H1 (cell line): ENCODE measurements at regions not wholly inside any gene's neighbourhood (a gene's known extent, or its start where the extent isn't known, plus 50 kb on each side); places are given as distances from the start of the nearest gene placed in this dataset.
A peak's percentile ranks its signal among the peaks of the same experiment; 100 is the strongest.

ENCODE experiments used
- CTCF ChIP-seq, 3 experiments: IDR thresholded peaks; 1 replicate in 2 of 3; 2 replicates in 1 of 3; pipeline versions ENCODE4 v1.5.1 to v1.6.1; 2011; ENCODE audit warnings: low read length in 3 of 3, mild to moderate bottlenecking in 3 of 3, inconsistent platforms in 2 of 3, low read depth in 1 of 3, moderate library complexity in 1 of 3; ENCODE audit not compliant: insufficient read depth in 1 of 3; ENCODE audit errors: control extremely low read depth in 1 of 3
- GTF2F1 ChIP-seq: IDR thresholded peaks from 2 replicates; pipeline ENCODE4 v1.6.1; 2012; ENCODE audit warnings: low read depth, low read length, improper control_type of control experiment, borderline replicate concordance
- MAX ChIP-seq: IDR thresholded peaks from 2 replicates; pipeline ENCODE4 v1.6.1; 2012; ENCODE audit warnings: inconsistent platforms

GRCh38 chr7:36084485-36085091 lies 68.5 kb upstream of the EEPD1 start:
- TF ChIP-seq MAX = peak; percentile 97
- peak; percentile 59 to 83 (median 71); a peak in 3 of 4 replicates for TF ChIP-seq CTCF (IDR thresholded peaks at IDR 0.05; ENCODE audit: control extremely low read depth in 1 of 3, insufficient read depth in 1 of 3, low read depth in 1 of 3, low read length in 3 of 3)
- no peak for TF ChIP-seq GTF2F1
